NCI-H446 (cell line): ENCODE measurements at regions not wholly inside any gene's neighbourhood (a gene's known extent, or its start where the extent isn't known, plus 50 kb on each side); places are given as distances from the start of the nearest gene placed in this dataset.

Experiments
- DNase-seq, 2 experiments: peaks; one replicate each; lab custom pipeline; 2025; lab: John Stamatoyannopoulos, UW

GRCh38 chr14:73782623-73783022 lies 68.4 kb upstream of the PNMA1 start:
- no peak for DNase-seq

GRCh38 chr14:73780896-73781295 lies 66.7 kb upstream of the PNMA1 start:
- no peak for DNase-seq

- DNase-seq: no peak
Observed at GRCh38 chr14:73780391-73780790, 66.2 kb upstream of the PNMA1 start.

- no peak for DNase-seq
Observed at GRCh38 chr14:73778736-73779135, 64.6 kb upstream of the PNMA1 start.

- DNase-seq: no peak
Observed at GRCh38 chr14:73777420-73777819, 63.2 kb upstream of the PNMA1 start.

- DNase-seq: no peak
Observed at GRCh38 chr14:73776194-73776537, 62.0 kb upstream of the PNMA1 start.

- DNase-seq: no peak
Observed at GRCh38 chr14:73775339-73776193, 61.4 kb upstream of the PNMA1 start.

- DNase-seq: no peak
Observed at GRCh38 chr14:73774671-73775070, 60.5 kb upstream of the PNMA1 start.

GRCh38 chr14:73774241-73774570 lies 60.0 kb upstream of the PNMA1 start:
- DNase-seq: no peak

GRCh38 chr14:73773441-73774240 lies 59.5 kb upstream of the PNMA1 start:
- DNase-seq: no peak

- DNase-seq: peak in 1 of 2 experiments; percentile 67
Observed at GRCh38 chr14:73771848-73772638, 57.9 kb upstream of the PNMA1 start.

- no peak for DNase-seq
Observed at GRCh38 chr14:73770977-73771847, 57.0 kb upstream of the PNMA1 start.

GRCh38 chr14:73768107-73768506 lies 53.9 kb upstream of the PNMA1 start:
- no peak for DNase-seq

- peak; percentile 30 to 72 for DNase-seq
Observed at GRCh38 chr14:73764406-73765280, 50.5 kb upstream of the PNMA1 start.
